ENCODE measurements at regions not wholly inside any gene's neighbourhood (a gene's known extent, or its start where the extent isn't known, plus 50 kb on each side); places are given as distances from the start of the nearest gene placed in this dataset.

DNA sequence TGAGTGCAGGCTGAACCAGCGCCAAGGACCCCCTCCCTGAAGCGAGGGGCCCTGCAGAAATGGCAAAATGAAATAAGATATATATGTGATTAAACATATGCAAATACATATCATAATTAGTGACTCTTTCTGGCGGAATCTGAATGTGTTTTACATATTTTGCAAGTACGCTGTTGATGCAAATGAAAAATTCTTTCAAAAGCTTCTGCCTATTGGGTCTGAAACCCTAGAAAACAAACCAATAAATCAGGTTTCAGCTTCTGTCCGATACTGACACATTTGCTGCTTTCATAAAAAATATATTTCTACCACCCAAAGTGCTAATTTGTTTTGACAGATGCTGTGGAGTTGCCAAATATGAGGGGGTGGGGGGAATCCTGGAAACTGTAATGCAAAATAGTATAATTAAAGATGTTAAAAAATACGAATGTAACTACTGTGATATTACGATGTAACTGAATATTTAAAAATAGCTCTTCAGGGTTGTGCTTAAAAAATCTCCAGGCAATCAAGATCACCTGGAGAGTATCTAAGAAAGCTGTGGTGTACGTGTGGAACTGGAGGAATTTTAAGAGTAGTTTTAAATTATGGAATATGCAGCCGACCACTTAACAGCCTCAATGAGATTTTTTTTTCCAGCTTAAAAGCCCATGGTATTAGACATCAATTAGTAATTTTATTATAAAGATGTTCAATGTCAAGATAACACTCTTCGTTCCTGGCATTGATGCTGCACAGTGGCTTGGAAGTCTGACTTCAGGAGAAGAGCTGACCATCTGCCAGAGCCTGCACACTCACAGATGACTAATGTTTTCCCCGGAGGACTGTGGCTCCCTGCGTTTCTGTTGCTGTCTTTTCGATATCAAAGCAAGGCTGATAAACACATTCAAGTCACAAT is 122.2 kb upstream of the RCN1 start:
- TF ChIP-seq, protein P1, sequence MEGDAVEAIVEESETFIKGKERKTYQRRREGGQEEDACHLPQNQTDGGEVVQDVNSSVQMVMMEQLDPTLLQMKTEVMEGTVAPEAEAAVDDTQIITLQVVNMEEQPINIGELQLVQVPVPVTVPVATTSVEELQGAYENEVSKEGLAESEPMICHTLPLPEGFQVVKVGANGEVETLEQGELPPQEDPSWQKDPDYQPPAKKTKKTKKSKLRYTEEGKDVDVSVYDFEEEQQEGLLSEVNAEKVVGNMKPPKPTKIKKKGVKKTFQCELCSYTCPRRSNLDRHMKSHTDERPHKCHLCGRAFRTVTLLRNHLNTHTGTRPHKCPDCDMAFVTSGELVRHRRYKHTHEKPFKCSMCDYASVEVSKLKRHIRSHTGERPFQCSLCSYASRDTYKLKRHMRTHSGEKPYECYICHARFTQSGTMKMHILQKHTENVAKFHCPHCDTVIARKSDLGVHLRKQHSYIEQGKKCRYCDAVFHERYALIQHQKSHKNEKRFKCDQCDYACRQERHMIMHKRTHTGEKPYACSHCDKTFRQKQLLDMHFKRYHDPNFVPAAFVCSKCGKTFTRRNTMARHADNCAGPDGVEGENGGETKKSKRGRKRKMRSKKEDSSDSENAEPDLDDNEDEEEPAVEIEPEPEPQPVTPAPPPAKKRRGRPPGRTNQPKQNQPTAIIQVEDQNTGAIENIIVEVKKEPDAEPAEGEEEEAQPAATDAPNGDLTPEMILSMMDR (IDR thresholded peaks at IDR 0.05; ENCODE audit: low read depth, low read length), result no peak
- no peak for TF ChIP-seq EZH2phosphoT487 (IDR thresholded peaks at IDR 0.05; ENCODE audit: low read depth)
